RWPE2 (cell line): ENCODE measurements at regions not wholly inside any gene's neighbourhood (a gene's known extent, or its start where the extent isn't known, plus 50 kb on each side); places are given as distances from the start of the nearest gene placed in this dataset.

Source experiments
- ATAC-seq: fragments of 200-7000 bp; cut with Tn5 transposase; 3 replicates; pipeline ENCODE4 v1.9.1; 2021; ENCODE audit warnings: low read depth
- DNase-seq: peaks from one replicate; pipeline ENCODE4 v3.0.0-alpha.2; 2020; ENCODE audit warnings: low spot score
- H3K27ac ChIP-seq: fragments of 450-650 bp; 2 replicates; pipeline ENCODE4 v1.5.1; 2017; ENCODE audit warnings: mild to moderate bottlenecking; ENCODE audit not compliant: poor library complexity, severe bottlenecking
- H3K27me3 ChIP-seq: fragments of 250-450 bp; sonication (Bioruptor Pico); 2 replicates; pipeline ENCODE4 v1.5.1; 2021; ENCODE audit warnings: mild to moderate bottlenecking, moderate library complexity; ENCODE audit not compliant: insufficient read depth, poor library complexity, severe bottlenecking
- H3K36me3 ChIP-seq: fragments of 250-450 bp; sonication (Bioruptor Pico); 2 replicates; pipeline ENCODE4 v1.5.1; 2020; ENCODE audit warnings: low read depth, mild to moderate bottlenecking, moderate library complexity
- H3K4me1 ChIP-seq: fragments of 250-450 bp; sonication (Bioruptor Pico); 2 replicates; pipeline ENCODE4 v1.5.1; 2021; ENCODE audit warnings: mild to moderate bottlenecking, moderate library complexity; ENCODE audit not compliant: insufficient read depth, poor library complexity, severe bottlenecking
- H3K4me3 ChIP-seq: fragments of 250-450 bp; sonication (Bioruptor Pico); 2 replicates; pipeline ENCODE4 v1.5.1; 2021; ENCODE audit warnings: mild to moderate bottlenecking, moderate library complexity; ENCODE audit not compliant: severe bottlenecking
- H3K9me3 ChIP-seq: fragments of 250-450 bp; sonication (Bioruptor Pico); 2 replicates; pipeline ENCODE4 v1.5.1; 2021; ENCODE audit warnings: mild to moderate bottlenecking, moderate library complexity; ENCODE audit not compliant: severe bottlenecking
- CTCF ChIP-seq: fragments of 450-650 bp; IDR thresholded peaks from one replicate; pipeline ENCODE4 v1.5.1; 2017; ENCODE audit warnings: mild to moderate bottlenecking, moderate library complexity; ENCODE audit not compliant: poor library complexity, severe bottlenecking

- no peaks in the 10 kb centered on the region for H3K4me1 ChIP-seq
- TF ChIP-seq CTCF, result no peak
Measured at GRCh38 chr3:139745831-139746230, 68.1 kb upstream of the NMNAT3 start.

GRCh38 chr3:139738697-139739096 is 60.9 kb upstream of the NMNAT3 start:
- no peaks in the 10 kb centered on the region for H3K36me3 ChIP-seq
- H3K9me3 ChIP-seq, result no peaks in the 10 kb centered on the region
- no peak overlapping the region for H3K4me3 ChIP-seq
- ATAC-seq, result no peak
- no peaks in the 10 kb centered on the region for H3K27me3 ChIP-seq
- no peak for DNase-seq
- no peak for TF ChIP-seq CTCF
- no peak overlapping the region for H3K27ac ChIP-seq
- no peaks in the 10 kb centered on the region for H3K4me1 ChIP-seq

More at GRCh38 chr3:139745831-139746230, 68.1 kb upstream of the NMNAT3 start:
- ATAC-seq (peak; percentile 80), DNase-seq (no peak)
- Histone ChIP-seq H3K36me3 (no peaks in the 10 kb centered on the region), H3K27ac (no peak overlapping the region), H3K27me3 (no peaks in the 10 kb centered on the region), H3K4me3 (no peak overlapping the region), H3K9me3 (no peaks in the 10 kb centered on the region)

GRCh38 chr3:139737682-139738361 is 60.0 kb upstream of the NMNAT3 start:
- H3K36me3 ChIP-seq, result no peaks in the 10 kb centered on the region
- DNase-seq (no peak), ATAC-seq (no peak)
- H3K27me3 ChIP-seq, result no peaks in the 10 kb centered on the region
- H3K4me3 ChIP-seq, result no peak overlapping the region
- TF ChIP-seq CTCF, result no peak
- no peaks in the 10 kb centered on the region for H3K9me3 ChIP-seq
- H3K4me1 ChIP-seq, result no peaks in the 10 kb centered on the region
- no peak overlapping the region for H3K27ac ChIP-seq

GRCh38 chr3:139735191-139735590 is 57.4 kb upstream of the NMNAT3 start:
- TF ChIP-seq CTCF, result no peak
- Histone ChIP-seq H3K4me3 (no peak overlapping the region), H3K4me1 (no peaks in the 10 kb centered on the region), H3K36me3 (no peaks in the 10 kb centered on the region), H3K27me3 (no peaks in the 10 kb centered on the region), H3K27ac (no peak overlapping the region), H3K9me3 (no peaks in the 10 kb centered on the region)
- ATAC-seq (no peak), DNase-seq (no peak)

- Histone ChIP-seq H3K27ac (no peak overlapping the region), H3K9me3 (no peaks in the 10 kb centered on the region), H3K4me1 (no peaks in the 10 kb centered on the region), H3K36me3 (no peaks in the 10 kb centered on the region), H3K27me3 (no peaks in the 10 kb centered on the region), H3K4me3 (no peak overlapping the region)
- DNase-seq (no peak), ATAC-seq (no peak)
- no peak for TF ChIP-seq CTCF
Measured at GRCh38 chr3:139732729-139733128, 55.0 kb upstream of the NMNAT3 start.
